Astrocyte of the cerebellum (primary cell): ENCODE measurements at regions not wholly inside any gene's neighbourhood (a gene's known extent, or its start where the extent isn't known, plus 50 kb on each side); places are given as distances from the start of the nearest gene placed in this dataset.
"Not testable (repeated sequence)": the region's sequence is repeated elsewhere in the genome, so short reads cannot be mapped to it uniquely, and the experiment has no call there.

Experiments
- DNase-seq: peaks from one replicate; pipeline ENCODE4 v3.0.0-alpha.2; 2011; ENCODE audit warnings: low read depth
- H3K4me3 ChIP-seq: 2 replicates; pipeline ENCODE4 v1.5.1; 2011; ENCODE audit warnings: mild to moderate bottlenecking, low read depth, low read length, moderate library complexity
- CTCF ChIP-seq: IDR thresholded peaks from 2 replicates; pipeline ENCODE4 v1.5.1; 2012; ENCODE audit warnings: low read length, low read depth, moderate library complexity, mild to moderate bottlenecking; ENCODE audit errors: missing control alignments
- in situ Hi-C: cut with HindIII; loops from 2 replicates; pipeline ENCODE4 v1.10.0; 2017; ENCODE audit warnings: low sequenced_read_pairs

GRCh38 chr13:85549819-85550218 lies 249.4 kb downstream of the SLITRK6 start:
- no peak for DNase-seq
- H3K4me3 ChIP-seq: no peak overlapping the region
- in situ Hi-C loops: no loop called here
- TF ChIP-seq CTCF: no peak

GRCh38 chr13:85548845-85549244 lies 250.4 kb downstream of the SLITRK6 start:
- H3K4me3 ChIP-seq, DNase-seq, in situ Hi-C loops: not testable (repeated sequence)

GRCh38 chr13:85545771-85546170 lies 253.4 kb downstream of the SLITRK6 start:
- TF ChIP-seq CTCF: no peak
- DNase-seq: no peak
- in situ Hi-C loops: no loop called here
- H3K4me3 ChIP-seq: no peak overlapping the region

- TF ChIP-seq CTCF: no peak
- in situ Hi-C loops: no loop called here
- DNase-seq: no peak
These were observed 254.5 kb downstream of the SLITRK6 start for GRCh38 chr13:85544756-85545155.

GRCh38 chr13:85543144-85543543 lies 256.1 kb downstream of the SLITRK6 start:
- in situ Hi-C loops: no loop called here
- H3K4me3 ChIP-seq: no peak overlapping the region
- DNase-seq: peak; percentile 11
- no peak for TF ChIP-seq CTCF

More at GRCh38 chr13:85544756-85545155, 254.5 kb downstream of the SLITRK6 start:
- no peak overlapping the region for H3K4me3 ChIP-seq

- H3K4me3 ChIP-seq: no peak overlapping the region
- no peak for TF ChIP-seq CTCF
- DNase-seq: no peak
- in situ Hi-C loops: no loop called here
These were observed 257.7 kb downstream of the SLITRK6 start for GRCh38 chr13:85541476-85541875.

GRCh38 chr13:85538957-85539356 lies 260.3 kb downstream of the SLITRK6 start:
- TF ChIP-seq CTCF: no peak
- H3K4me3 ChIP-seq: no peak overlapping the region
- DNase-seq: no peak
- in situ Hi-C loops: no loop called here
